ENCODE measurements at regions not wholly inside any gene's neighbourhood (a gene's known extent, or its start where the extent isn't known, plus 50 kb on each side); places are given as distances from the start of the nearest gene placed in this dataset.

DNA sequence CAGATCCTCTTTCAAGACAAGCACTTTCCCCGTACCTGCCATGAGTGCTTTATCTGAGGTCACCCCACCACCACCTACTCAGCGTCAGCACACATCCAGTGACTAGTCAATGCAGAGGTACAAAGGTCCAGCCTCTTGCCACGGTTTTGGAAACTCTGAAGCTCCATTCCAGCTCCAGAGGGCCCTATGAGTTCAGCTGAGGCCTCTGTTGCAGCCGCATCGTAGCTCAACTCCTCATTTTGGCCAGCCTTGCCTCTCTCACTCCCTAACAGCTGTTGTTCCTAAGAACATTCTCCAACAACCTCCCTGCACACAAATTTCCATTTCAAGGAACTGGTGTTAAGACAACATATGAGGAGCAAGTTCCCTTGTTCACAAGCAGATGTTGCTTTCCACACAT lies 405.1 kb upstream of the PROK2 start:
- H3K36me3 ChIP-seq, result no peaks in the 10 kb centered on the region
- peaks cover 0 to 23% (median 7%) of the 10 kb centered on the region in 4 donors for H3K4me1 ChIP-seq
- ATAC-seq (peak; percentile 89 to 94 (median 92)), DNase-seq (peak; percentile 47 to 80 (median 79))
- no peak for TF ChIP-seq POLR2A (IDR thresholded peaks at IDR 0.05)
- TF ChIP-seq, protein P1, sequence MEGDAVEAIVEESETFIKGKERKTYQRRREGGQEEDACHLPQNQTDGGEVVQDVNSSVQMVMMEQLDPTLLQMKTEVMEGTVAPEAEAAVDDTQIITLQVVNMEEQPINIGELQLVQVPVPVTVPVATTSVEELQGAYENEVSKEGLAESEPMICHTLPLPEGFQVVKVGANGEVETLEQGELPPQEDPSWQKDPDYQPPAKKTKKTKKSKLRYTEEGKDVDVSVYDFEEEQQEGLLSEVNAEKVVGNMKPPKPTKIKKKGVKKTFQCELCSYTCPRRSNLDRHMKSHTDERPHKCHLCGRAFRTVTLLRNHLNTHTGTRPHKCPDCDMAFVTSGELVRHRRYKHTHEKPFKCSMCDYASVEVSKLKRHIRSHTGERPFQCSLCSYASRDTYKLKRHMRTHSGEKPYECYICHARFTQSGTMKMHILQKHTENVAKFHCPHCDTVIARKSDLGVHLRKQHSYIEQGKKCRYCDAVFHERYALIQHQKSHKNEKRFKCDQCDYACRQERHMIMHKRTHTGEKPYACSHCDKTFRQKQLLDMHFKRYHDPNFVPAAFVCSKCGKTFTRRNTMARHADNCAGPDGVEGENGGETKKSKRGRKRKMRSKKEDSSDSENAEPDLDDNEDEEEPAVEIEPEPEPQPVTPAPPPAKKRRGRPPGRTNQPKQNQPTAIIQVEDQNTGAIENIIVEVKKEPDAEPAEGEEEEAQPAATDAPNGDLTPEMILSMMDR (IDR thresholded peaks at IDR 0.05), result no peak
- intact Hi-C loops (cut with DNase I), result no loop called here
- whole genome bisulfite sequencing (ENCODE audit: insufficient coverage, low coverage, low lambda C conversion rate, missing lambda C conversion rate), result 39% methylated on average over 5 of the region's 5 CpGs
- H3K4me3 ChIP-seq, result no peak overlapping the region
- H3K9me3 ChIP-seq, result no peaks in the 10 kb centered on the region
- H3K27me3 ChIP-seq, result no peaks in the 10 kb centered on the region
- peak overlapping the region; percentile 16 to 72 (median 38) for H3K27ac ChIP-seq

DNA sequence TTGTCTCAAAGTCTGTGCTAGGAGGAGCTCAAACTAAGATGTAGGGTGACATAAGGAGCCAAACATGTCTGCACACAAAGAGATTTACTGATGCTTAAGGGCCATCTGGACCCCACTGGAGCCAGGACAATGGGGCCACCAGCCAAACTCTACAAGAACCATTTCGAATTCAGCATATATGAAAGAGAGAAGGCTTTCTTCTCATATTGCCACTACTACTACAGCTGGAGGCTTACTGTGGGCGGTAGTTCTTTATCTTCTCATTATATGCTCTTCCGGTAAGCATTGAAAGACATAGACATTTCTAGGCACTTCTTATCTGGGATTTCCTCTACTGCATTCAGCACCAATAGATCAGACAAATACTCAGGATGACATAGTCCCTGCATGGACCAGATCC lies 404.4 kb upstream of the PROK2 start:
- no peak for DNase-seq
- H3K9me3 ChIP-seq, result no peaks in the 10 kb centered on the region
- TF ChIP-seq, protein P1 (IDR thresholded peaks at IDR 0.05), result no peak
- H3K4me1 ChIP-seq, result peaks cover 0 to 23% (median 7%) of the 10 kb centered on the region in 4 donors
- no peak overlapping the region for H3K4me3 ChIP-seq
- no peaks in the 10 kb centered on the region for H3K27me3 ChIP-seq
- H3K27ac ChIP-seq, result peak overlapping the region in 2 of 3 donors; percentile 16 to 72
- no peaks in the 10 kb centered on the region for H3K36me3 ChIP-seq
- ATAC-seq, result peak in 1 of 4 donors; percentile 2
- WGBS (ENCODE audit: insufficient coverage, low coverage, low lambda C conversion rate, missing lambda C conversion rate), result 88% methylated on average over 3 of the region's 3 CpGs
- intact Hi-C loops (cut with DNase I), result no loop called here

DNA sequence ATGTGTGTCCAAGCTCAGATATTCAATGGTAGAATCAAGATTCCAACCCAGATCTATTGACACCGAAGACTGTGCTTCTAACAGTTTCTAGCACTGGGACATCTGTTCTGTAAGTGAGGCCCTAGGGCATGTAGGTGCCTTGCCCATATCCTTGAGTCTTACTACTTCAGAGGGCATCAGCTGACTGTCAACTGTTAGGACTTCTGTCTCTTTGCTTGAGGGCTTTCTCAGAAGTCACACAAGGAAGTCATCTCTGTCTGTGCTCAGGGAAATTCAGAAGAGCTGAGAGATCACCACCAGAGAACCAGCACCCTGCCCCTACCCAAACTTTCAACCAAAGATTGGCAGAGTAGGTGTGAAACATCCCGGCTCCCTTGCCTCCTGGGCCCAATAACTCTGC lies 403.6 kb upstream of the PROK2 start:
- 87% methylated on average over 2 of the region's 2 CpGs for WGBS (ENCODE audit: insufficient coverage, low coverage, low lambda C conversion rate, missing lambda C conversion rate)
- intact Hi-C loops (cut with DNase I), result no loop called here
- H3K4me3 ChIP-seq, result no peak overlapping the region

DNA sequence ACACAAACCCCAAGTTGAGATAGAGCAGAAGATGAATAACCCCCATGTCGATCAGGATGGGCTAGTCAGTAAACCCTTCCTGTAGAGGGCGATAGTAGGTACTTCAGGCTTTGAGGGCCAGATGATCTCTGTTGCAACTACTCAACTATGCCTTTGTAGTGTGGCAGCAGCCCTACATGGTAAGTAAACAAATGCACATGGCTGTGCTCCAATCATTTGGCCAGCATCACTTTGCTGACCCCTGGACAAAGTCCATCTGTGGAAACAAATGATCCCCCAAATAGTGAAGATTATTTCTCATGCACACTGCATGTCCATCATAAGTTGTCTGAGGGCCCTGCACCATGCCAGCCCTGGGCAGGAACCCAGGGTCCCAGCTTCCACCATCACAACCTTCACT lies 402.2 kb upstream of the PROK2 start:
- H3K27ac ChIP-seq, result peak overlapping the region in 1 of 3 donors; percentile 42
- peak; percentile 70 to 87 (median 78) for ATAC-seq

More for the DNA sequence above, 403.6 kb upstream of the PROK2 start:
- Histone ChIP-seq H3K9me3 (no peaks in the 10 kb centered on the region), H3K27me3 (no peaks in the 10 kb centered on the region), H3K27ac (no peak overlapping the region), H3K4me1 (peaks cover 0 to 23% (median 7%) of the 10 kb centered on the region in 4 donors), H3K36me3 (no peaks in the 10 kb centered on the region)
- ATAC-seq, result no peak
- no peak for DNase-seq
- TF ChIP-seq POLR2A (IDR thresholded peaks at IDR 0.05), result no peak
- TF ChIP-seq, protein P1 (IDR thresholded peaks at IDR 0.05), result no peak

More for the DNA sequence above, 402.2 kb upstream of the PROK2 start:
- H3K27me3 ChIP-seq, result no peaks in the 10 kb centered on the region
- TF ChIP-seq, protein P1 (IDR thresholded peaks at IDR 0.05), result peak; percentile 41 to 59 (median 46)
- no peak for TF ChIP-seq POLR2A (IDR thresholded peaks at IDR 0.05)
- peaks cover 0 to 23% (median 7%) of the 10 kb centered on the region in 4 donors for H3K4me1 ChIP-seq
- intact Hi-C loops (cut with DNase I), result no loop called here
- DNase-seq, result no peak
- no peaks in the 10 kb centered on the region for H3K36me3 ChIP-seq
- WGBS (ENCODE audit: insufficient coverage, low coverage, low lambda C conversion rate, missing lambda C conversion rate), result 25% methylated on average over 2 of the region's 2 CpGs
- H3K4me3 ChIP-seq, result no peak overlapping the region
- no peaks in the 10 kb centered on the region for H3K9me3 ChIP-seq

Data from right lobe of liver (tissue), 6 donors.